NCI-H82 treated with DMSO at 0.1 percent for 48 hours (cell line): ENCODE measurements at regions not wholly inside any gene's neighbourhood (a gene's known extent, or its start where the extent isn't known, plus 50 kb on each side); places are given as distances from the start of the nearest gene placed in this dataset.
"Not testable (repeated sequence)": the region's sequence is repeated elsewhere in the genome, so short reads cannot be mapped to it uniquely, and the experiment has no call there.

Experiments used
- DNase-seq: peaks from one replicate; lab custom pipeline; 2025; ENCODE audit not compliant: unreplicated experiment; lab: John Stamatoyannopoulos, UW

GRCh38 chr17:20633268-20634059 is 53.9 kb downstream of the CDRT15L2 start:
- DNase-seq, result not testable (repeated sequence)

GRCh38 chr17:20640147-20640546 is 60.6 kb downstream of the CDRT15L2 start:
- DNase-seq, result not testable (repeated sequence)

GRCh38 chr17:20646661-20647272 is 67.2 kb downstream of the CDRT15L2 start:
- peak; percentile 18 for DNase-seq

- DNase-seq, result not testable (repeated sequence)
These were observed 69.7 kb downstream of the CDRT15L2 start for GRCh38 chr17:20649097-20649767.

DNA sequence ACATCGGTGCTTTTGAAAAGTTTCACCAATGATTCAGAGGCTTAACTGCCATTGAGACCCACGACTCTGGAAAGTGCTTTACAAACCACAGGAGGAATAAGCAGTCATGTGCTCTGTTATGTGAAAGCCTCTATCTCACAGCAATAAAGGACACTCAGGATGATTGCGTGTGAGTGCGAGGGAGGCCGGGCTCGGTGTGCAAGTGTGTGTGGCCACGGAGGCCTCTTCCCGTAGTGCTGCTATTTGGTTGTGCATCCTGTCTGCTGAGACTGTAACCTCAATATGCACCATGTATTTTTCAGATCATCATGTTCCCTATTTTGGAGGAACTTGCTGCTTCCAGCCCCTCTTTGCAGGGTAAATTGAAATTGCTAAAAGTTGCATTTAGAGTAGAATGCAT is 71.5 kb downstream of the CDRT15L2 start:
- not testable (repeated sequence) for DNase-seq

DNA sequence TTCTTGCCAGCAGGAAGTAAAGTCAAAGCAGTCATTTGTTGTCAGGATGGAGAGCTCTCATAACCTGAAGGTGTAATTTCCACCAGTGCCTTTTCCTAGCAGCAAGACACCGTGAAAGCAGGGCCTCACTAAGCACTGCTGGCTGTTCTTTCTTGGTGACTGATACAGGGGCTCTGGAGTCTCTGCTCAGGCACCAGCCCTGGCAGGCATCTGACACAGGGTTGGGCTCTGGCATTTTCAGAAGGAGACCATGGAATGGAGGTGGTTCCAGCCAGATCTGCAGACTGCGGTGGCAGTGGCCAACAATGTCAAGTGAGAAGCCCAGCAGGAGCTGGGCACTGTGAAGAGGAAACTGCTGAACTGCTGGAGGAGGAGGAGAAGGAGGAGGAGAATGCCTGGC is 72.2 kb downstream of the CDRT15L2 start:
- DNase-seq, result not testable (repeated sequence)

- not testable (repeated sequence) for DNase-seq
These were observed 73.9 kb downstream of the CDRT15L2 start for GRCh38 chr17:20653391-20653790.

GRCh38 chr17:20654114-20654513 is 74.6 kb downstream of the CDRT15L2 start:
- DNase-seq, result not testable (repeated sequence)

DNA sequence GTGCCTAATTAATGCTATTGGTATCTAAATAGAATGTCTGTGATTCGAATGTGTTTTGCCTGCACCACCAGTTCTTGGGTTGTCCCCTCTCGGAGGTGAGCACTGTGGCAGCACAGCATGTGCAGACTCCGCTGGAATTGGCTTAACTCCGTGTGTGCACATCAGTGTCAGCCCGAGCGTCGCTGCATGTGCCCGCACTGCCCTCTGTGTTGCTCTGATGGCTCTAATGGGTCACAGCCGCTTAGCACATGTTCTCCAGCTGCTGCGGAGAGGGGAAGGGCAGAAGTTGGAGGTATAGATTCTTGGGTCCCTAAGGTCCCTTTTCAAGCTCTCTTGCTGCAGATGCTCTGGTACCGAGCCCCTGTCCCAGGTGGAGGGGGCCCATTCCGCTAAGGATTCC is 75.1 kb downstream of the CDRT15L2 start:
- DNase-seq, result not testable (repeated sequence)

- DNase-seq, result not testable (repeated sequence)
These were observed 85.8 kb downstream of the CDRT15L2 start for GRCh38 chr17:20665103-20665955.

- DNase-seq, result not testable (repeated sequence)
These were observed 87.2 kb downstream of the CDRT15L2 start for GRCh38 chr17:20666689-20667088.

DNA sequence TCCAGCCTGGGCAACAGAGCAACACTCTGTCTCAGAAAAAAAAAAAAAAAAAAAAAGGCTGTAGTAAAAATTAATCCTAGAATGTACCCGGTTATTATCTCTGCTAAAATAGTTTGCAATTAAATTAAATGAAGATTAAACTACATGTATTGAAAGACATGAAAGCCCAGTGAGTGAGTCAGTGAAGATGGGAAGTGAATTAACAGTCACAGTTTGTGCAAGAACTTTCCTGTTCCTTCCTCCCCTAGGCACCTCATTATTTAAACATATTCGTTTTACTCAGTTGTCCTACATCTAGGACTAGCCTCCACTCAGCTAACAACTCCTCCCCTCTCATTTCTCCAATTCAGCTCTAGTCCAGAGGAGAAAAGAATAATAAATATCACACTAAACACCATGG is 88.2 kb downstream of the CDRT15L2 start:
- DNase-seq, result not testable (repeated sequence)

GRCh38 chr17:20668316-20668715 is 88.8 kb downstream of the CDRT15L2 start:
- DNase-seq, result not testable (repeated sequence)

GRCh38 chr17:20668868-20669267 is 89.3 kb downstream of the CDRT15L2 start:
- not testable (repeated sequence) for DNase-seq

GRCh38 chr17:20670506-20670905 is 91.0 kb downstream of the CDRT15L2 start:
- DNase-seq, result not testable (repeated sequence)

DNA sequence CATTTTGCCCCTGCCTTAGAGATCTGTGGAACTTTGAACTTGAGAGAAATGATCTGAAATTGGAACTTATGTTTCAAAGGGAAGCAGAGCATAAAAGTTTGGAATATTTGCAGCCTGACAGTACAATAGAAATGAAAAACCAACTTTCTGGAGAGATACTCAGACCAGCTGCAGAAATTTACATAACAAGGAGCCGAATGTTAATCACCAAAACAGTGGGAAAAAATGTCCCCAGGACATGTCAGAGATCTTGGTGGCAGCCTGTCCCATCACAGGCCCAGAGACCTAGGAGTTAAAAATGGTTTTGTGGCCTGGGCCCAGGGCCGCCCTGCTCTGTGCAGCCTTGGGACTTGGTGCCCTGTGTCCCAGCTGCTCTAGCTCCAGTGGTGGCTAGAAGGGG is 94.8 kb downstream of the CDRT15L2 start:
- DNase-seq, result not testable (repeated sequence)

DNA sequence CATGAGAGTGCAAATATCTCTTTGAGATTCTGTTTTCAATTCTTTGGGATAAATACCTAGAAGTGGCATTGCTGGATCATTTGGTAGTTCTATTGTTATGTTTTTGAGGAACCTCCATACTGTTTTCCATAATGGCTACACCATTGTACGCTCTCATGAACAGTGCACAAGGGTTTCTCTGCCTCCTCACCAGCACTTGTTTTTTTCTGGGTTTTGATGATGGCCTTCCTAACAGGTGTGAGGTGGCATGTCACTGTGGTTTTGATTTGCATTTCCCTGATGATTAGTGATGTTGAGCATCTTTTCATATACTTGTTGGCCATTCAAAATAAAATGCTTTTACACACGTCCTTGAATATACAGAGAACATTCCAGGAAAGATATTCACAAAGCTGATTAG is 96.2 kb downstream of the CDRT15L2 start:
- DNase-seq, result not testable (repeated sequence)

- not testable (repeated sequence) for DNase-seq
These were observed 97.1 kb downstream of the CDRT15L2 start for GRCh38 chr17:20676656-20677055.

DNA sequence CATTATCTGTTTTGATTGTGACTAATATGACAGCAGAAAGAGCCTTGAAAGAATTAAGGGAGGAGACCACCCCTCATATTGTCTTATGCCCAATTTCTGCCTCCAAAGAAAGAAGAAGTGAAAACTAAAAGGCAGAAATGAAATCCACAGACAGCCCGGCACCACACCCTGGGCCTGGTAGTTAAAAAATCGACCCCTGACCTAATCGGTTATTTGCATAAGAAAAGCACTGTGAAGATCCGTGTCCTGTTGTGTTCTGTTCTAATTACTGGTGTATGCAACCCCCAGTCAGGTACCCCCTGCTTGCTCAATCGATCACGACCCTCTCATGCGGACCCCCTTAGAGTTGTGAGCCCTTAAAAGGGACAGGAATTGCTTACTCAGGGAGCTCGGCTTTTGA is 97.9 kb downstream of the CDRT15L2 start:
- DNase-seq, result not testable (repeated sequence)

- not testable (repeated sequence) for DNase-seq
These were observed 98.9 kb downstream of the CDRT15L2 start for GRCh38 chr17:20678424-20678823.
